HG02763 (cell line): ENCODE measurements at regions not wholly inside any gene's neighbourhood (a gene's known extent, or its start where the extent isn't known, plus 50 kb on each side); places are given as distances from the start of the nearest gene placed in this dataset.

Experiments used
- ATAC-seq: cut with Tn5 transposase; IDR thresholded peaks from one replicate; pipeline ENCODE4 v1.9.1; 2021; ENCODE audit warnings: mild to moderate bottlenecking, moderate library complexity; ENCODE audit not compliant: unreplicated experiment

DNA sequence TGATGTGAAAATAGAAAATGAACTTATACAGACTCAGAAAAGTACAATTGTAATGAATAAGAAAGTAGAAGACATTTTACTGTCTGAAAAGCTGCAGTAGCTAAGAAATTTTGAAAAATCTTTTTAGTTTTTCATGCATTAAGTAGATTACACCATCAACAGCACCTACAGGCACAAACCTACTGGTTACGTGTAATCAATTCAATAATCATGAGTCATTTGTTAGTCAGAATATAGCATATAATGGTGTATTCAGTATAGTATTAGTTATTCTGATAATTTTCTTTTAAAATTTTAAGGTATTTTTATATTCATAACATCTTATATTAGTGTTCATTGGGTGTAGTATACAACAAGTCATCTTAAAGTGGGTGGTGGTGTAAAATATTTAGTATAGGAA is 550.5 kb upstream of the GBE1 start:
- no peak for ATAC-seq

DNA sequence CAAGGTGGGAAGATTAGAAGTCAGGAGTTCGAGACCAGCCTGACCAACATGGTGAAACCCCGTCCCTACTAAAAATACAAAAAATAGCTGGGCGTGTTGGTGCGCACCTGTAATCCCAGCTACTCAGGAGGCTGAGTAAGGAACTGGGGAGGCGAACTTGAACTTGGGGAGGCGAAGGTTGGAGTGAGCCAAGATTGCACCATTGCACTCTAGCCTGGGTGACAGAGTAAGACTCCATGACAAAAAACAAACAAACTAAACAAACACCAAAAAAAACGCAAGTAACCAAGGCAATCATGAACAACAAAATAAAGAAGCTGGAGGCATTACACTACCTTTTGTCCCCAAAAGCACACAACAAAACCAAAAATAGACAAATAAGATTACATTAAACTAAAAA is 547.3 kb upstream of the GBE1 start:
- ATAC-seq: no peak

DNA sequence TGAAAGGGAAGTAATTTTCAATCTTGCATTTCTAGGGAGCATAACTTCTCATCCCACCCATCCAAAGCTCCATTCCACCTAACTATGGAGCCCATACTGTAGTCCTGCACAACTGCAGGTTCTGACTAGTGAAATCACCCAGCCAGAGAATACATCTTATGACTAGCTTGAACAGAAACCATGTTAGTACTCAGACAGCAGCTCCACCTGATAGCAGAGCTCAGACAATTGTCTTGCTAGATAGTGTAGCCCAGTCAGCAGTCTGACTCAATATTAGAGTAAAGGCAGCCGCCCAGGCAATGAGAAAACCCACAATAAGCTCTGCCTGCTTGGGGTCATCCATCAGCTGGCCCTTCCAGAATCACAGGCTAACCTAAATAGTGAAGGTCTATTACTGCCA is 544.7 kb upstream of the GBE1 start:
- no peak for ATAC-seq

DNA sequence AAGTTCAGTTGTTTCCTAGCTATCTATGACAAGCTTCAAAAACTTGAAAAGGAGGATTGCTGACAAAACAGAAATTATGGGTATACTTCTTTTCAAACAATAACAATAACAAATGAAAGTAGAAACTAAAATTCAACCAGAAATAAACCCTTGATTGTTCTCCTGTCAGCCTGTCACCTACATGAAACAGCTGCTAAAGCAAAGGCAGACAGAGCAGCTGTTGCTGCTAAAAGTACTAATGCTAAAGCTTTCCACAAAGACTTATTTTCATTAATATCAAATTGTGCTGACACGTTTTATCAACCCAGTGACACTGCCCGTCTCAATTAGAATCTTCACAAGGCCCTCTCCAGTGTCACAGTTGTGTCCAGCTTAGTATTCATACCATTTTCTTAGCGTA is 533.2 kb upstream of the GBE1 start:
- ATAC-seq: no peak

DNA sequence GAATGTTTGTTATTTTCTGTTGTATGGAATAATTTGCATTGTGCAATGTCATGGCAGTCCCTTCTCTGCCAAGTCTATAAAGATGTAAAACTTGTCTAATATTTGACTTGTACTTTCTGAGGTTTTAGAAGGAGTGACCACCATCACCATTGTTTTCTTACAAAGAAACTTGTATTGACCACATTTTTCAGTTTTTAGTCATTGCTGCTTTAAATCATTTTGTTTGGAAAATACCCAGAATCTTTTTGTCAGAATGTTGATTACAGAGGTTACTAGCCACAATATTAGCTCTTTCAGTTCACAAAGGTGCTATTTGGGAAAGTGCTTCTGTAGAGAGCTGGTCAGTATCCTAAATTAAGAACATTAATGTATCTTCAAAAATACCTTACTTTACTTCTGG is 532.4 kb upstream of the GBE1 start:
- peak; percentile 76 for ATAC-seq

DNA sequence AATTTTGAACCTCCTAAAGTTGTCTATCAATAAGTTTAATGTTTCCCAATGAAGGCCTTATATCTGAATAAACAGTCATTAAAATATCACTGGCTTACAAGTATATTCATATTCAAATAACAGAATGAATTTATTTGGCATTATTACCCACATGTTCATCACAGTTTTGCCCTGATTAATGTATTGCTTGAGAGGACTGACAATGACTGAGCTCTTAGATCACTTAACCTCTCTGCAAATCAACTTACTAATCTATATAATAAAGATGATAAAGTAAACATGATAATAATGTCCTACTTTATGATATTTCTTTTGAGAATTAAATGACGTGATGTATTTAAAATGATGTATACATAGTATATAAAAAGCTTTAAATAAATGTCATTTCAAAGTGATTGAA is 532.0 kb upstream of the GBE1 start:
- ATAC-seq: no peak

DNA sequence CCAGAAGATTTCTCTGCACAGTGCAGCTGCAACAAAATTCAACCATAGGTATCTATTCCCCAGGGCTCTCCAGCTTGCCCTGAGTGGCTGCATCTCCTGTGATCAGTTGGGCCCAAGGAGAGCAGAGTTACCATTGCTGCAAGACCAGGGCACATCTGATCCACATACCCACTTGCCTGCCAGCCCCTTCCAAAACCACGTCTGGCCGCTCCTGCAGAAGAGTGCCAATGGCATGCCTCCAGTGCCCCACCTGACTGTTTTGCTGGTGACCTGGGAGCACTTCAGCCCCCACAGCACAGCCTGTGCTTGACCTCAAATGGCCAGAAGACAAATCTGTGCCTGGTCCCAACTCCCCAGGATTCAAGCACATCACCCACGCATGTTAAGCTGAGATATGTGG is 526.1 kb upstream of the GBE1 start:
- ATAC-seq: no peak

DNA sequence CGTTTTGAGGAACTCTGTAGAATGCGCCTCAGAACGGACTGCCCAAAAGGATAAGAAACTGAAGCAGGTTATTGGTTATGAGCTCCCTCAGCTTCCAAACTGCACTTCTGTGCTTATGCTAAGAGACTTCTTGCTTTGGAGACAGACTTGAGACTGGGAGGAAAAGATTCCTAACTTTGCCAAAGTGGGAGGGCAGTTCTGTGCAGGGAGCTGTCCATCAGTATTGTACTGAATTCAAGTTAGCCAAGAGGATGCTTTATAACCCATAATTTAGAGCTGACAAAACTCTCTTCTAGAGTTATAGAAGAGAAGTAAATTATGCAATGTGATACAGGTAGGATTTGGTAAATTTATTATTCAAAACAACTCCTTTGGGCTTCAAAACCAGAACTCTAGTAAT is 519.8 kb upstream of the GBE1 start:
- ATAC-seq: no peak

DNA sequence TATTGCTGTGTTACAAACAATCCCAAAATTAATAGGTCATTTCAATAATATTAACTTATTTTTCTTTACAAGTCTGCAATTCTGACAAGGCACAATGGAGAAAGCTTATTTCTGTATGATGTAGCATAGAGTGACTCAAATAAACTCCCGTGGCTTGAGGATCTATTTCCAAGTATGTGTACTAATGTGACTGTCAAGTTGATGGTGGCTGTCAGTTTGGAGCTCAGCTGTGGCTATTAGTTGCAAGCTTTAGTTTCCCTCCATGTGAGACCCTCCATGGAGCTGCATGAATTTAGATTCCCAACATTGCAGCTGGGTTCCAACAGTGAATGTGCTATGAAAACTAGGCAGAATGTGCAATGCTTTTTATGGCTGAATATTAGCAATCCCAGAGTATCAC is 515.5 kb upstream of the GBE1 start:
- no peak for ATAC-seq

DNA sequence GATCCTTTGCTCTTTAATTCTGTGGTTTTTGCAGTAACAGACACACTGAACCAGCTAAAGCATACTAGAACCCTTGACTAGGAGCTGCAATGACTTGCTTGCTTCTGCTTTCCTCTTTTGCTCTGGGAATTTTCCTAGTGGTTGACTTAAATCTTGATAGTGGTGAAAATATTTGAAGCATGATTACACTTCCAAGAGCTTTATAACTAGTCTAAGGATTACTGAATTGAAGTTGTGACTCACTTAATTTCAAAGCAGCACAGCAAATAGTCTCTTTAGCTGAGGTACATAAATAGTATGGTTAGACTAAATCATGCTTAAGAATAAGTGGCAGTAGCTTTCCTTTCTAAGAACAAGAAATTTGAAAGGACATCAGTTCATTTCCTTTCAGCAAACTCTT is 513.5 kb upstream of the GBE1 start:
- ATAC-seq: no peak

DNA sequence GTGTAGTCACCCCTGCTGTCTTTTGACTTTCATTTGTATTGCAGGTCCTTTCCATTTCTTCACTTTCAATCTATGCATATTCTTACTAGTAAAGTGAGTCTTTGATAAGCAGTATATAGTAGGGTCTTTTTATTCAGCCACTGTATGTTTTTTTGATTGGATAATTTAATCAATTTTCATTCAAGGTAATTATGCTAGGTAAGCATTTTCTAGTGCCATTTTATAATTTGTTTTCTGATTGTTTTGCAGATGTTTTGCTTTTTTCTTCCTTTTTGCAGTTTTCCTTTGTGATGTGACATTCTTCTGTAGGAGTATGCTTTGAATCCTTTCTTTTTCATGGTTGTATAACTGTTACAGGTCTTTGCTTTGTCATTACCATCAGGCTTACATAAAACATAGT is 504.3 kb upstream of the GBE1 start:
- no peak for ATAC-seq

DNA sequence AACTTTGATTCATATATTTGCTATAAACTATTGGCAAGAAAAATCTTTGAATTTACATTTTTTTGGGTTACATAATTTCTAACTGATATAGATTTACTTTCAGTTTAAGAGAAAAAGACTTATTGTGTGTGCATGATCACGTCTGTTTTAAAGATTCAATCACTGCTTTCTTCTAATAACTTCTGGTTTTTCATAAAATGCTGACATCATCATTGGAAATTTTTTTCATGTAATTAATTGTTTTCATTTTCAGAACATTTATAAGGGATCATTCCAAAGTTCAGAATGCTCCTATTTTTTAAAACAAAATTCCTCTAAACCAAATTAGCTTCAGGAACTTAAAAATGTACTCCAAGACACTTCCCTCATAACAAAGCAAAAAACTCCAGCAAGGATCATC is 500.7 kb upstream of the GBE1 start:
- ATAC-seq: no peak

DNA sequence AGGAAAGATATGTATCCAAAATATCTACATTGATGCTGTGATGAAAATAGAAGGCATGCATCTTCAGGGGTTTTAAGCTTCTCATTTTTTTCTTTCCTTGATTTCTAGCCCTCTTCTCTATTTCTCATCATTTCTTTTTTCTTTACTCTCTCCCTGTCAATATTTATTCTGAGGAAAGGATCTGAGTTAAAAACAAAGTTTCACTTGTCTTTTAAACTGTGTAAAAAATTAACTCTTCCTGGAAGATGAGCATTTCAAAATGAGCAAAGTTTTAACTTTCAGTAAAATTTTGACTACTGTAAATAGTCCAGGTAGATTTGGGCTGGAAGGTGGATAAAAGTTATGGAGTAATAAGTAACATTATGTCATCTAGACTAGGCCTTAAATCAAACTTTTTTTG is 500.2 kb upstream of the GBE1 start:
- no peak for ATAC-seq

DNA sequence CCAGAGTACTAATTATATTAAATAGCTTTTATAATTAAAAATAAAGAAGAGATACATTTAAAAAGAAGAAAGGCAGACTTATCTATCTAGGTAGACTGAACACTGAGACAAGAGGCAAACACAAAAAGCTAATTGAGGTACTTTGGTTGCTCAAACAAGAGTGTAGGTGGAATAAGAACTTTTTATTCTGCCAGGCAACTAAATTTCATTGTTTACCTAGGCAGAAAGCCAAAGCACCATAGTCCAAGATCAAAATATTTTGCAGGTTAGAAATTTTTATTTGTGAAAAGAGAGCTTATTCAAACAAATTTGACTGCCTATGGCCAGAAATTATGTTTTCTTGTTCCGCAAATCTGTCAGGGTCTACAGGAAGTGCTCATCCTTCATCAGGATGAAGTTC is 499.6 kb upstream of the GBE1 start:
- no peak for ATAC-seq

DNA sequence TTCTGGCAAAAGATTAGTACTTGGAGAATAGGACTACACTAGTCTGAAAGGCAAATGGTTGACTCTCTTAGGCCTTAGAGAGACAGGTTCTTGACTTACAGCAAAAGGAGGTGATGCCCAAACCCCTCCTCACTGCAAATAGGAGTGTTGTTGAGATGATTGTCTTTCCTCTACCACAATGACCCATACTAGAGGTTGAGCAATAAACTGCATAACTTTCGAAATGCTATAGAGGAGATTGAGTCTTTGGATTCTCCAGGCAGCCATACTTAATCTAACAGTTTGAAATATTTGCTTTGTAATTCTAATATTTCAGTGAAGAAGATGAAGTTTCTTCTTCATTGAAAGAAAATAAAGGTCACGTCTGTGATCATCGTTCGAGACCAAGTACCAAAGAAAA is 498.5 kb upstream of the GBE1 start:
- no peak for ATAC-seq

DNA sequence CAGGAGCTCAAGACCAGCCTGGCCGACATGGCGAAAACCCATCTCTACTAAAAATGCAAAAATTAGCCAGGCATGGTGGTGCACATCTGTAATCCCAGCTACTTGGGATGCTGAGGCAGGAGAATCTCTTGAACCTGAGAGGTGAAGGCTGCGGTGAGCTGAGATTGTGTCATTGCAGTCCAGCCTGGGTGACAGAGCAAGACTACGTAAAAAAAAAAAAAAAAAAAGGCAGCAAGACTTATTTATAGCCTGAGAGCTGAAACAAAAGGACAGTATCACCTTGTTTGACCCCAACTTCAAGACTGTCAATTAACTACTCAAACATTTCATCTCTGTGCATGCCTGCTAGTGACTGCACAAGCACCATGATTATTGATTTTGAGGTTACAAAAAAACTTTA is 478.9 kb upstream of the GBE1 start:
- no peak for ATAC-seq

DNA sequence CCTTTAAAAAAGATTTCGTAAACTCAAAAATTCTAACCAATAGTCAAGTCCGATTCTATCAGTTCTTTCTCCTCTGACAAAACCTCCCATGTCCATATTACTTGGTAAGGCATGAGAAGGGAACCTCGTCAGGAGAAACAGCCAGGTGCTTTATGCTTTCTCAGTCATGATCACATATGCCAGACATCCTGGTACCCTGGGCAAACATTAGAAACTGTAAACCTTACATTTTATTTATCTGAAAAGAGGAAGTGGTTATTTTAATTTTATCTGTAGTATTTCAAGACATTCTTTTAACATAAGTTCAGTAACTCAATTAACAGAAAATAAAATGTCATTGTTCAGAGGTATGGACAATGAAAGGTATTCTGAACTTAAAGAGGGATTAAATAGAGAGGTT is 474.8 kb upstream of the GBE1 start:
- no peak for ATAC-seq

DNA sequence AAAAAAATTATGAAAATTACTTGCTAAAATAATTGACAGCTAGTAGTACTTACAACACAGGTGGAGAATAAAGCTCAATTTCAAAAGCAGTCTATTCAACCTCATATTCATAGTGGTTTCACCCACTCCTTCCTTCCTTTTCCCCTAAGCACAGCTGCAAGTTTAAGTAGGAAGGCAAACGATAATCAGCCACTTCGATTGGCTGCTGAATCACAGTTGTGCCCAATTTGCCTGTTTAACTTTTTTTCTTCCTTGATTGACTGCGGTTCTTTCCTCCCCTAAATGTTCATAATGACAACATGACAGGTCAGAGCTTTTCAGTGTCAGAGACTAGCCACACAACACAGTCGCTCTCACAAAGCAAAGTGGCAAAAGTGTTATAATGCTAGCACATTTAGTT is 468.0 kb upstream of the GBE1 start:
- peak; percentile 86 for ATAC-seq

DNA sequence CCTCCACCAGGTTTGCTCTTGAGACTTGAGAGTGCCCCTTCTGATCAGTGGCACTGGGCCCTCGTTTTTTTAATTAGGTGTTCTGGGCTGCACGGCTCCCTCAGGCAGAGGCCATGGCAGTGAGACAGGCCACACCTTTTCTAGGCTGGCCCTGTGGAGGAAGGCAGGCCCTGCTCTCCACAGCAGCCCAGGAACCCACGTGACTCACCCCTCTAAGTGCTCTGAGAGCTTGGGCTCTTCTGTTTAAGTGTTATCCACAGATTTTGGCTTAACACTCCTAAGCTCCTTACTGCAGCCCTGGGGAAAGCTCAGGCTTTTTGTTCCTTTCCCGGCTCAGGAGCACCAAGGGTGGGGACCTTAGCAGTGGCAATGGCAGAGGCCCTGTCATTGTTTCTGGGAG is 463.2 kb upstream of the GBE1 start:
- no peak for ATAC-seq

DNA sequence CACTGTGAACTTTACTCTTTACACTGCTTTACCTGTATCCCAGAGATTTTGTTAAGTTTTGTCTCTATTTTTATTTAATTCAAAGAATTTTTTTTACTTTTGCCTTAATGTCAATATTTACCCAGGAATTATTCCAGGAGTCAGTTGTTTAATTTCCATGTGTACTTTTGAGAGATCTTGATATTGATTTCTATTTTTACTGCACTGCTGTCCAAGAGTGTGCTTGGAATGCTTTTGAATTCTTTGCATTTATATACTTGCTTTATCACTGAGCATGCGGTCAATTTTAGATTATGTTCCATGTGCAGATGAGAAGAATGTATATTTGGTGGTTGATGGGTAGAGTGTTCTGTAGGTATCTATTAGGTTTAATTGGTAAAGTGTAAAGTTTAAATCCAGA is 461.0 kb upstream of the GBE1 start:
- no peak for ATAC-seq

DNA sequence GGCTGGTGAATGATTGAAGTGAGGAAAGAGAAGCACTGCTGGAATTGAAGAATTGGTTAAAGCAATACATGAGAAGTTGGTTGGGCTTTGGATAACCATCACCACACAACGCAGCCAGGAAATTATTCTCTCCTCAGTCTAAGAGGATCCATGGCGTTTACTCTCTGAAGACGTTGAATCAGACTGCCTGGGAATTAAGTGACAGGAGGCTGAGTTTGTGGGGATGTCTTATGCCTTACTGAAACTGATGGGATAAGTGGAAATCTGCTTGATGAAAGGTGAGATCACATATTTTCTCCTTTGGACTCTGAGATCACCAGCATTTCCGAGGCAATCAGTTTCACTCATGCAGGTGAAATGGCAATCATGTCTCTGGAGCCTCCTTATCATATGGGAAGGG is 456.1 kb upstream of the GBE1 start:
- ATAC-seq: no peak

DNA sequence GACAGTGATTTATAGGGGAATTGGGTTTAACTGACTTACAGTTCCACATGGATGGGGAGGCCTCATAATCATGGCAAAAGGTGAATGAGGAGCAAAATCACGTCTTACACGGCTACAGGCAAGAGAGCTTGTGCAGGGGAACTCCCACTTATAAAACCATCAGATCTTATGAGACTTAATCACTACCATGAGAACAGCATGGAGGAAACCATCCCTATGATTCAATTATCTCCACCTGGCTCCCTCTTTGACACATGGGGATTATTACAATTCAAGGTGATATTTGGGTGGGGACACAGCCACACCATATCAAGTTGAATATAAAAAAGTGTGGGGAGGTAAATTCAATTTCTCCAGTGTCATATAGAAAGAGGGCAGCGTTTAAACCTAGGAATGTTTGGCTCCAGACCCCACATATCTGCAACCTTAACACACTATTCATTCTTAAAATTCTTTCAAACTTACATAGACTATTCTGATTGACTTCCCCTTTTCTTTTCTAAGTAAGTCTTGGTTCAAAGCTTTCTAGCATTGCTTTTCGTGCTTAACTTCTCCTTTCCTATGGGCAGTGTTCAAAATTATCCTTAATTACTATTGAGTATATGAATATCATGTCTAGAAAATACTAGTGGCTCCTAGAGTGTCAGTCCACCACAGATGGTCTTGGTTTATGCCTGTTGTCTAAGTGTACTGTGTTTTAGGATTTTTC is 446.7 kb upstream of the GBE1 start:
- no peak for ATAC-seq

DNA sequence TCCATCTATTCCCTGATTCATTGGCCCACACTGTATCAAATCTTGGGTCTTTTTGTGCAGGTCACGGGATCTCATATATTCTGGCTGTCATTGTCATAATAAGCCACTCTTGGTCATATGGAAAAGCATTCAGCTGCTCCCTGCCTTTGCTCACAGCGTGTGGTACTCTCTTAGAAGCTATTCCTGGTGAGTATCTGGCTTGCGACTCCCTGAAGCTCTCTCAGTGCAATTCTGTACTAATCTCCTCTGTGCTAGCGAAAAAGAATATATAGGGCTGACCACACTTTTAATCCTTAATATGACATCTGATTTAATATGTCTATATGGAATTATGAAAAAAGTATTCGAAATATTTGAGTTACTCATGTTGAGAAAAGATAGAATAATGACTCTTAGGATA is 440.8 kb upstream of the GBE1 start:
- ATAC-seq: no peak

DNA sequence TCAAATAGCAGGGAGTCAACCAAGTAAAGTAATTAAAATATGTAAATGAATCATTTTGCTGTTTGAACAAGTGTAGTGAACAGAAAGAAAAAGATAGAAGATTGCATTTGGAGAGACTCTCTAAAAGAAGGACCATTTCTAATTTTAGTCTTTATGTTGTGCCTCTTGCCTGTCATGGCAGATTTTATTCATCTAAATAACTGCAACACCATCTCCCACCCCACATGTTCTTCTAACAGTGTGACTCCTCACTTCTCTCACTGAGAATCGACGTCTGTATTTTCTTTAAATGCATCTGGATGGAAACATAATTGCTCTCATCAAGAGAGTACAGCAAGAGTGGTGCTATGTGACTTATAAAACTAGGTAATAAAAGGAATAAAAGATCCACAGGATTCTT is 439.9 kb upstream of the GBE1 start:
- no peak for ATAC-seq
